Caco-2 (cell line): ENCODE measurements at regions not wholly inside any gene's neighbourhood (a gene's known extent, or its start where the extent isn't known, plus 50 kb on each side); places are given as distances from the start of the nearest gene placed in this dataset.

Experiments used
- BruUV-seq: library from RNA; stranded (reverse); fragments of 400-500 nt; replicated peaks from 2 replicates; lab custom pipeline; 2021; lab: Mats Ljungman, UMichigan
- CTCF ChIA-PET: fragments of 300-600 bp; sonication (Branson Sonifier 250); formaldehyde crosslinking; loops from one replicate; lab custom pipeline; 2022; ENCODE audit warnings: antibody characterized with exemption; lab: Charles Lee
- POLR2A ChIA-PET: fragments of 300-600 bp; sonication (Branson Sonifier 250); formaldehyde crosslinking; loops from one replicate; lab custom pipeline; 2022; ENCODE audit warnings: antibody characterized with exemption; lab: Charles Lee
- DNase-seq, 2 experiments: peaks; one replicate each; pipeline versions ENCODE4 v3.0.0 to v3.0.0-alpha.2; 2020 to 2022
- H3K27me3 ChIP-seq: replicated peaks from 2 replicates; pipeline ENCODE4 v1.6.0; 2011; ENCODE audit warnings: low read length; ENCODE audit not compliant: control insufficient read depth, insufficient read depth
- H3K36me3 ChIP-seq: 2 replicates; pipeline ENCODE4 v1.5.1; 2011; ENCODE audit warnings: low read length; ENCODE audit not compliant: control insufficient read depth, insufficient read depth
- H3K4me1 ChIP-seq: fragments of 250-450 bp; sonication (Bioruptor Pico); 2 replicates; pipeline ENCODE4 v1.5.1; 2020; ENCODE audit warnings: mild to moderate bottlenecking
- H3K4me3 ChIP-seq: 2 replicates; pipeline ENCODE4 v1.5.1; 2011; ENCODE audit warnings: low read depth, mild to moderate bottlenecking, control low read depth, low read length
- H3K9me3 ChIP-seq: fragments of 250-450 bp; sonication (Bioruptor Pico); 2 replicates; pipeline ENCODE4 v1.5.1; 2020; ENCODE audit warnings: mild to moderate bottlenecking, moderate library complexity
- H3K27ac Mint-ChIP-seq: one replicate; pipeline ENCODE4 v1.8.0; 2022; ENCODE audit warnings: mixed read lengths; ENCODE audit not compliant: unreplicated experiment
- H3K27me3 Mint-ChIP-seq: one replicate; pipeline ENCODE4 v1.8.0; 2022; ENCODE audit warnings: mixed read lengths; ENCODE audit not compliant: insufficient read depth, unreplicated experiment
- H3K36me3 Mint-ChIP-seq: one replicate; pipeline ENCODE4 v1.8.0; 2022; ENCODE audit warnings: mild to moderate bottlenecking, mixed read lengths; ENCODE audit not compliant: insufficient read depth, unreplicated experiment
- H3K4me1 Mint-ChIP-seq: one replicate; pipeline ENCODE4 v1.8.0; 2022; ENCODE audit warnings: low read depth, mixed read lengths; ENCODE audit not compliant: unreplicated experiment
- H3K4me3 Mint-ChIP-seq: one replicate; pipeline ENCODE4 v1.8.0; 2022; ENCODE audit warnings: mild to moderate bottlenecking, moderate library complexity, mixed read lengths; ENCODE audit not compliant: unreplicated experiment
- H3K9me3 Mint-ChIP-seq: one replicate; pipeline ENCODE4 v1.8.0; 2022; ENCODE audit warnings: mixed read lengths; ENCODE audit not compliant: unreplicated experiment
- intact Hi-C: fragments of 100-400 bp; cut with micrococcal nuclease; formaldehyde crosslinking; loops from one replicate; pipeline ENCODE4 v1.10.0; 2022; ENCODE audit not compliant: unreplicated experiment
- TF ChIP-seq, protein P1 (sequence below), 2 experiments: fragments of 200-600 bp in 1 of 2; IDR thresholded peaks; 1 replicate in 1 of 2; 2 replicates in 1 of 2; pipeline versions ENCODE4 v1.5.1 to v1.8.0; 2011 to 2022; ENCODE audit warnings: antibody characterized with exemption in 1 of 2, control low read depth in 1 of 2, inconsistent platforms in 1 of 2, low read depth in 1 of 2, low read length in 1 of 2, mild to moderate bottlenecking in 1 of 2, moderate library complexity in 1 of 2; ENCODE audit not compliant: insufficient read depth in 1 of 2, severe bottlenecking in 1 of 2, unreplicated experiment in 1 of 2

DNA sequence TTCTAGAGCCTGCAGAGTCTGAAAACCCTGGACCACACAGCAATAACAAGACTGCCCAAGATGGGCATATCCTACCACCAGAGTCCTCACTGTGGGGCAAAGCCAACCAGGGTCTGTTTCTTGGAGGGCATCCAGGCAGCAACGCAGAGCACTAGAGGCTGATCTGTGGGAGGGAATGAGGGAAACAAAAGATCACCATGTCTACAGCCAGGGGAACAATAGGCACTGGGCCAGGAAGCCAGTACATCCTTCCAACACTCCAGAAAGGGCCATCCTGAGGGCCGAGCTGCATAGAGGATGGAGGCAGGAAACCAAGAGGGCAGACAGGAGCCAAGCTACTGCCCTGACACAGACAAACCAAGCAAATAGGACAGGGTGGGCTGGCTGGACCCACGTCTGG, 416.1 kb upstream of the IRX4 start:
- ChIA-PET POLR2A (no interaction called here), CTCF (no interaction called here)
- peaks cover 6% of the 10 kb centered on the region for H3K27me3 Mint-ChIP-seq
- TF ChIP-seq, protein P1, sequence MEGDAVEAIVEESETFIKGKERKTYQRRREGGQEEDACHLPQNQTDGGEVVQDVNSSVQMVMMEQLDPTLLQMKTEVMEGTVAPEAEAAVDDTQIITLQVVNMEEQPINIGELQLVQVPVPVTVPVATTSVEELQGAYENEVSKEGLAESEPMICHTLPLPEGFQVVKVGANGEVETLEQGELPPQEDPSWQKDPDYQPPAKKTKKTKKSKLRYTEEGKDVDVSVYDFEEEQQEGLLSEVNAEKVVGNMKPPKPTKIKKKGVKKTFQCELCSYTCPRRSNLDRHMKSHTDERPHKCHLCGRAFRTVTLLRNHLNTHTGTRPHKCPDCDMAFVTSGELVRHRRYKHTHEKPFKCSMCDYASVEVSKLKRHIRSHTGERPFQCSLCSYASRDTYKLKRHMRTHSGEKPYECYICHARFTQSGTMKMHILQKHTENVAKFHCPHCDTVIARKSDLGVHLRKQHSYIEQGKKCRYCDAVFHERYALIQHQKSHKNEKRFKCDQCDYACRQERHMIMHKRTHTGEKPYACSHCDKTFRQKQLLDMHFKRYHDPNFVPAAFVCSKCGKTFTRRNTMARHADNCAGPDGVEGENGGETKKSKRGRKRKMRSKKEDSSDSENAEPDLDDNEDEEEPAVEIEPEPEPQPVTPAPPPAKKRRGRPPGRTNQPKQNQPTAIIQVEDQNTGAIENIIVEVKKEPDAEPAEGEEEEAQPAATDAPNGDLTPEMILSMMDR (IDR thresholded peaks at IDR 0.05; ENCODE audit: insufficient read depth in 1 of 2, low read depth in 1 of 2, low read length in 1 of 2, severe bottlenecking in 1 of 2, unreplicated experiment in 1 of 2), result no peak
- H3K9me3 ChIP-seq, result no peaks in the 10 kb centered on the region
- H3K9me3 Mint-ChIP-seq, result no peaks in the 10 kb centered on the region
- H3K36me3 Mint-ChIP-seq, result no peaks in the 10 kb centered on the region
- H3K4me3 ChIP-seq, result no peak overlapping the region
- no peak overlapping the region for H3K27ac Mint-ChIP-seq
- no peaks in the 10 kb centered on the region for H3K27me3 ChIP-seq
- no peak overlapping the region for H3K4me3 Mint-ChIP-seq
- intact Hi-C loops, result no loop called here
- no peaks in the 10 kb centered on the region for H3K36me3 ChIP-seq
- H3K4me1 Mint-ChIP-seq, result no peaks in the 10 kb centered on the region
- H3K4me1 ChIP-seq, result no peaks in the 10 kb centered on the region
- no peak for DNase-seq
- no TSS peak for BruUV-seq

DNA sequence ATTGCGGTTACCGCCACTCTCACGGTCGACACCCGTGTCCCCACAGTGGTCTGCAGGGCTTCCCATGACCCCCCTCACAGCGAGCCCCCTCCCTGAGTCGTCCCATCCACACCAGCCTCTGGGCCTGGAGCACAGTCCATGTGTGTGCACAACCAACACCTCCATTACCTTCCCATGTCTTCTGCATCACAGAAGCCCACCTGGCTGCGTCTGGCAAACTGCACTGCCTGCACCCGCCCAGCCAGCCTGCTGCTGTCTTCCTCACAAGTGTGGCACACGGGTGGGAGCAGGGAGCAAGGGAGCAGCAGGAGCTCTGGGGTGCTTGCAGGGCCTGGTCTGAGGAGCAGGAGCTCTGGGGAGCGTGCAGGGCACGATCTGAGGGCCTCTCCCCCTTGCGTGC, 415.3 kb upstream of the IRX4 start:
- H3K4me1 Mint-ChIP-seq, result no peaks in the 10 kb centered on the region
- H3K36me3 Mint-ChIP-seq, result no peaks in the 10 kb centered on the region
- no peak overlapping the region for H3K4me3 Mint-ChIP-seq
- no peak overlapping the region for H3K27ac Mint-ChIP-seq
- no TSS peak for BruUV-seq
- Histone ChIP-seq H3K4me1 (no peaks in the 10 kb centered on the region), H3K27me3 (no peaks in the 10 kb centered on the region), H3K4me3 (no peak overlapping the region), H3K36me3 (no peaks in the 10 kb centered on the region), H3K9me3 (no peaks in the 10 kb centered on the region)
- peaks cover 9% of the 10 kb centered on the region for H3K27me3 Mint-ChIP-seq
- no peak for DNase-seq
- POLR2A ChIA-PET, result no interaction called here
- H3K9me3 Mint-ChIP-seq, result no peaks in the 10 kb centered on the region
- TF ChIP-seq, protein P1 (IDR thresholded peaks at IDR 0.05; ENCODE audit: insufficient read depth in 1 of 2, low read depth in 1 of 2, low read length in 1 of 2, severe bottlenecking in 1 of 2, unreplicated experiment in 1 of 2), result no peak
- CTCF ChIA-PET, result no interaction called here
- intact Hi-C loops, result no loop called here

DNA sequence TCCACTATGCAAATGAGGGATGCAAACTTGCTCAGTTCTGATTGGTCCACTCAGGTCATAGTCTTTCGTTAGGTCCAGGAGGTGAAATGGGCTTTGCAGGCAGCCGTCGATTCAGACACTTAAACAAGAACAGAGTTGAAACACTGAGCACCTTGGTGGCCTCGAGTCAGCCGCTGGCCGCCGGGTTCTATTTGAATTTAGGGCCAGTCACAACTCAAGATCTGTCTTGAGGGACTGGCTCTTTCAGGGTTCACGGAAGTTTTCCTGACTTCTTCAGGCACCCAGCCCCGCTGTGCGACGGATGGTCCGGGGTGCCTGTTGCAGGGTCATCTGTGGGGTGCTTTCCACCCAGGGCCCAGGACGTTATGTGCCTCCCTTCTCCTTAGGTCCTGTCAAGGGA, 412.8 kb upstream of the IRX4 start:
- Mint-ChIP-seq H3K36me3 (peaks cover 2% of the 10 kb centered on the region), H3K4me3 (no peak overlapping the region), H3K4me1 (no peaks in the 10 kb centered on the region), H3K9me3 (peaks cover 7% of the 10 kb centered on the region), H3K27ac (no peak overlapping the region), H3K27me3 (peaks cover 10% of the 10 kb centered on the region)
- no peak overlapping the region for H3K4me3 ChIP-seq
- H3K9me3 ChIP-seq, result no peaks in the 10 kb centered on the region
- intact Hi-C loops, result no loop called here
- TF ChIP-seq, protein P1 (IDR thresholded peaks at IDR 0.05; ENCODE audit: insufficient read depth in 1 of 2, low read depth in 1 of 2, low read length in 1 of 2, severe bottlenecking in 1 of 2, unreplicated experiment in 1 of 2), result no peak
- no peaks in the 10 kb centered on the region for H3K27me3 ChIP-seq
- POLR2A ChIA-PET, result no interaction called here
- no peak for DNase-seq
- no peaks in the 10 kb centered on the region for H3K36me3 ChIP-seq
- CTCF ChIA-PET, result no interaction called here
- BruUV-seq, result no TSS peak
- H3K4me1 ChIP-seq, result no peaks in the 10 kb centered on the region
